Retinal pigment epithelial cell (primary cell): ENCODE measurements at regions not wholly inside any gene's neighbourhood (a gene's known extent, or its start where the extent isn't known, plus 50 kb on each side); places are given as distances from the start of the nearest gene placed in this dataset.

Experiments
- DNase-seq: peaks from one replicate; pipeline ENCODE4 v3.0.0-alpha.2; 2010; ENCODE audit warnings: low read depth
- H3K4me3 ChIP-seq: 2 replicates; pipeline ENCODE4 v1.5.1; 2011; ENCODE audit warnings: mild to moderate bottlenecking, low read length, control low read depth, moderate library complexity
- CTCF ChIP-seq: conservative IDR thresholded peaks from 2 replicates; pipeline ENCODE4 v1.5.1; 2011; ENCODE audit warnings: low read depth, low read length, control low read depth, inconsistent platforms

- no peak overlapping the region for H3K4me3 ChIP-seq
- DNase-seq: no peak
- no peak for TF ChIP-seq CTCF
Measured at GRCh38 chr12:45633733-45634132, 95.8 kb upstream of the ARID2 start.

- no peak for DNase-seq
- no peak for TF ChIP-seq CTCF
- H3K4me3 ChIP-seq: no peak overlapping the region
Measured at GRCh38 chr12:45634273-45634917, 95.1 kb upstream of the ARID2 start.

- no peak for TF ChIP-seq CTCF
- no peak for DNase-seq
- H3K4me3 ChIP-seq: no peak overlapping the region
Measured at GRCh38 chr12:45637242-45637641, 92.3 kb upstream of the ARID2 start.

- DNase-seq: no peak
- H3K4me3 ChIP-seq: no peak overlapping the region
- TF ChIP-seq CTCF: no peak
Measured at GRCh38 chr12:45637706-45638105, 91.8 kb upstream of the ARID2 start.

- H3K4me3 ChIP-seq: no peak overlapping the region
- DNase-seq: no peak
- no peak for TF ChIP-seq CTCF
Measured at GRCh38 chr12:45638386-45638785, 91.1 kb upstream of the ARID2 start.

- no peak for DNase-seq
- TF ChIP-seq CTCF: no peak
- H3K4me3 ChIP-seq: no peak overlapping the region
Measured at GRCh38 chr12:45644541-45644940, 85.0 kb upstream of the ARID2 start.

- H3K4me3 ChIP-seq: no peak overlapping the region
- no peak for DNase-seq
- TF ChIP-seq CTCF: no peak
Measured at GRCh38 chr12:45646851-45647581, 82.5 kb upstream of the ARID2 start.
